Mucosa of descending colon (tissue), 3 donors: ENCODE measurements at regions not wholly inside any gene's neighbourhood (a gene's known extent, or its start where the extent isn't known, plus 50 kb on each side); places are given as distances from the start of the nearest gene placed in this dataset.
A peak's percentile ranks its signal among the peaks of the same experiment; 100 is the strongest.

Experiments
- ATAC-seq: fragments of 200-7000 bp; cut with Tn5 transposase; one replicate; pipeline ENCODE4 v1.9.1; 2020; ENCODE audit warnings: mild to moderate bottlenecking, moderate library complexity
- DNase-seq, 3 donors: peaks; one replicate each; pipeline ENCODE4 v3.0.0-alpha.2; 2020
- H3K36me3 ChIP-seq: fragments of 200-600 bp; one replicate; pipeline ENCODE4 v1.8.0; 2021; ENCODE audit warnings: low read depth, mild to moderate bottlenecking
- H3K4me1 ChIP-seq: fragments of 200-600 bp; one replicate; pipeline ENCODE4 v1.8.0; 2021; ENCODE audit warnings: low read depth, mild to moderate bottlenecking
- H3K4me3 ChIP-seq: fragments of 200-600 bp; one replicate; pipeline ENCODE4 v1.8.0; 2021; ENCODE audit warnings: mild to moderate bottlenecking
- H3K9me3 ChIP-seq: fragments of 200-600 bp; one replicate; pipeline ENCODE4 v1.8.0; 2021; ENCODE audit warnings: mild to moderate bottlenecking
- intact Hi-C, 2 donors: fragments of 100-400 bp; cut with DNase I in 1 of 2; cut with micrococcal nuclease in 1 of 2; formaldehyde crosslinking; loops; one replicate each; pipeline versions ENCODE4 v1.11.0 to v1.11.1; 2022; cut with DNase I, micrococcal nuclease
- TF ChIP-seq, protein P1 (sequence below): fragments of 200-600 bp; IDR thresholded peaks from one replicate; pipeline ENCODE4 v1.8.0; 2022; ENCODE audit warnings: antibody characterized with exemption, mild to moderate bottlenecking
- donor health status: DM: no; HTN: no; CAD: no; lungs with moderate emphysema.
- donor health status: DM: no; HTN: no; CAD: no.
- donor health status: DM: no; HTN: yes; CAD: no.

- no peak for DNase-seq
- H3K9me3 ChIP-seq, result no peaks in the 10 kb centered on the region
- no peaks in the 10 kb centered on the region for H3K4me1 ChIP-seq
- H3K36me3 ChIP-seq, result no peaks in the 10 kb centered on the region
- no peak overlapping the region for H3K4me3 ChIP-seq
- TF ChIP-seq, protein P1, sequence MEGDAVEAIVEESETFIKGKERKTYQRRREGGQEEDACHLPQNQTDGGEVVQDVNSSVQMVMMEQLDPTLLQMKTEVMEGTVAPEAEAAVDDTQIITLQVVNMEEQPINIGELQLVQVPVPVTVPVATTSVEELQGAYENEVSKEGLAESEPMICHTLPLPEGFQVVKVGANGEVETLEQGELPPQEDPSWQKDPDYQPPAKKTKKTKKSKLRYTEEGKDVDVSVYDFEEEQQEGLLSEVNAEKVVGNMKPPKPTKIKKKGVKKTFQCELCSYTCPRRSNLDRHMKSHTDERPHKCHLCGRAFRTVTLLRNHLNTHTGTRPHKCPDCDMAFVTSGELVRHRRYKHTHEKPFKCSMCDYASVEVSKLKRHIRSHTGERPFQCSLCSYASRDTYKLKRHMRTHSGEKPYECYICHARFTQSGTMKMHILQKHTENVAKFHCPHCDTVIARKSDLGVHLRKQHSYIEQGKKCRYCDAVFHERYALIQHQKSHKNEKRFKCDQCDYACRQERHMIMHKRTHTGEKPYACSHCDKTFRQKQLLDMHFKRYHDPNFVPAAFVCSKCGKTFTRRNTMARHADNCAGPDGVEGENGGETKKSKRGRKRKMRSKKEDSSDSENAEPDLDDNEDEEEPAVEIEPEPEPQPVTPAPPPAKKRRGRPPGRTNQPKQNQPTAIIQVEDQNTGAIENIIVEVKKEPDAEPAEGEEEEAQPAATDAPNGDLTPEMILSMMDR, result no peak
- ATAC-seq, result no peak
- intact Hi-C loops, result no loop called here
Observed at GRCh38 chr14:101078892-101079221, 175.3 kb upstream of the RTL1 start.

DNA sequence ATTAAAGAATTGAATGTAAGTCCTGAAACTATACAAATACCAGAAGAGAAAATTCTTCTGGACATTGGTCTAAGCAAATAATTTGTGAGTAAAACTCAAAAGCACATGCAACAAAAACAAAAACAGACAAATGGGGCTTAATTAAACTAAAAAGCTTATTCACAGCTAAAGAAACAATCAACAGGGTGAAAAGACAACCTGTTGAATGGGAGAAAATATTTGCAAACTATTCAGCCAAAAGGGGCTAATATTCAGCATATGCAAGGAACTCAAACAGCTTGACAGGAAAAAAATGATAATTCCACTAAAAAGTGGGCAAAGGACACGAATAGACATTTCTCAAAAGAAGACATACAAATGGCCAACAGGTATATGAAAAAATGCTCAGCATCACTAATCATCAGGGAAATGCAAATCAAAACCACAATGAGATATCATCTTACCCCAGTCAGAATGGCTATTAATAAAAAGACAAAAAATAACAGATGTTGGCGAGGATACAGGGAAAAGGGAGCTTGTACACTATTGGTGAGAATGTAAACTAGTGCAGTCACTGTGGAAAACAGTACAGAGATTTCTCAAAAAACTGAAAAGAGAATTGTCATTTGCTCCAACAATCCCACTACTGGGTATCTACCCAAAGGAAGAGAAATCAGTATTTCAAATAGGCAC lies 177.5 kb upstream of the RTL1 start:
- TF ChIP-seq, protein P1, result no peak
- intact Hi-C loops, result no loop called here
- no peaks in the 10 kb centered on the region for H3K9me3 ChIP-seq
- no peak for ATAC-seq
- H3K36me3 ChIP-seq, result no peaks in the 10 kb centered on the region
- no peak overlapping the region for H3K4me3 ChIP-seq
- no peaks in the 10 kb centered on the region for H3K4me1 ChIP-seq
- no peak for DNase-seq

DNA sequence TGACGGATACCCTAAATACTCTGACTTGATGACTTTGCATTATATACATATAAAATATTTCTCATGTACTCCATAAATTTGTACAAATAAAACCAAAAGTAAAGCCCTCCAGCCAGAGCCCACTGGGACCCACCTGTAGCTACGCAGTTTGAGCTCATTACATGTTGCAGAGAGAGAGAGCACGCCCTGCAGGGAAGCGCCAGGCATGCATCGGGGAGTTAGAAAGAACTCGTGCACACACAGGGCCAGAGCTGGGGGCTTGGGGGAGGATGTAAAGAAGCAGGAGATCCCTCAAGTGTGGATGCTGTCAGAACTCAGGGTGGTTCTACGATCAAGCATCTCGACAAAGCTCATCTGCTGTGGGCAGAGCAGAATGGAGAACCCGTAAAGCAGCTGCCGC lies 178.5 kb upstream of the RTL1 start:
- H3K36me3 ChIP-seq, result no peaks in the 10 kb centered on the region
- ATAC-seq (no peak), DNase-seq (no peak)
- H3K9me3 ChIP-seq, result no peaks in the 10 kb centered on the region
- H3K4me3 ChIP-seq, result no peak overlapping the region
- H3K4me1 ChIP-seq, result no peaks in the 10 kb centered on the region
- TF ChIP-seq, protein P1, result no peak
- intact Hi-C loops, result no loop called here

DNA sequence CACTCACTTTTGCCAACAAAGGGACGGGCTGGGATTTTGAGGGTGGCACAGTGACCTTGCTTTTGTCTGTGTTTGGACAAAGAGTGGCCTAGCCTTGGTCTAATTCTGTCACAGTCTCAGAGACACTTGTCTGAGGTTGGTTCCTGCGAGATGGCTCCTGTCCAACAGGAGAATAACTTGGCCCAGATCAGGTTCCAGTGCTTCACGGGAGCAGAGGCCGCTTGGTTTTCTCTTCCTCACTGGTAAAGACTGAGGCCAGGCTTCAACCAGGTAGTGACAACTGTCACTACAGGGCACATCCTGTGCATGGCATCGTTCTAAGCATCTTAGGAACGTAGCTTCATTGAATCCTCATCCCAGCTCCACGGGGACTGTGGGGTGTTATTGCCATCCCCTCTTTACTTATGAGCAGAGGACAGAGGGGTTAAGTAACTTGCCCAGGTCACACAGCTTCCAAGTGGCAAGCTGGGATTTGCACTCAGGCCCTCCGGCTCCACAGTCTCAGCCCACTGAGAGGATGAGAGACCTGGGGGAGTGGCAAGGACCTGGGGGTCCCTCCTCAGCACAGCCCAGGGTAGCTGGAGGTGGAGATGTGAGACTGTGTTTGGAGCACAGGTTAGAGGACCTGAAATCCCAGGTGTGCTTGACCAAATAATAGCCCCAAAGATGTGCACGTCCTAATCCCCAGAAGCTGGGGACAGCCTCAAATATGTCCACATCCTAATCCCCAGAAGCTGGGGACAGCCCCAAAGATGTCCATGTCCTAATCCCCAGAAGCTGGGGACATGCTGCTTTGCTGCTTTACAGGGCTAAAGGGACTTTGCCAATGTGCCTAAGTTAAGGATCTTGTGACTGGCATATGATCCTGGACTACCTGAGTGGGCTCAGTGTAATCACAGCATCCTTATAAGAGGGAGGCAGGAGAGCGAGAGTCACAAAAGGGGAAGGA lies 179.2 kb upstream of the RTL1 start:
- Histone ChIP-seq H3K4me3 (no peak overlapping the region), H3K36me3 (no peaks in the 10 kb centered on the region), H3K4me1 (no peaks in the 10 kb centered on the region), H3K9me3 (no peaks in the 10 kb centered on the region)
- TF ChIP-seq, protein P1, result no peak
- no peak for ATAC-seq
- DNase-seq, result no peak
- intact Hi-C loops, result no loop called here

- TF ChIP-seq, protein P1, result no peak
- peak; percentile 33 for ATAC-seq
- H3K9me3 ChIP-seq, result no peaks in the 10 kb centered on the region
Observed at GRCh38 chr14:101083564-101084435, 180.3 kb upstream of the RTL1 start.

More at GRCh38 chr14:101083564-101084435, 180.3 kb upstream of the RTL1 start:
- Histone ChIP-seq H3K36me3 (no peaks in the 10 kb centered on the region), H3K4me3 (no peak overlapping the region), H3K4me1 (no peaks in the 10 kb centered on the region)
- peak in 1 of 3 donors; percentile 10 for DNase-seq
- intact Hi-C loops, result no loop called here
